Putamen (tissue), 1 donor: ENCODE measurements at regions not wholly inside any gene's neighbourhood (a gene's known extent, or its start where the extent isn't known, plus 50 kb on each side); places are given as distances from the start of the nearest gene placed in this dataset.

Experiments used
- DNase-seq: peaks from one replicate; pipeline ENCODE4 v3.0.0-alpha.2; 2016; ENCODE audit warnings: low spot score

DNA sequence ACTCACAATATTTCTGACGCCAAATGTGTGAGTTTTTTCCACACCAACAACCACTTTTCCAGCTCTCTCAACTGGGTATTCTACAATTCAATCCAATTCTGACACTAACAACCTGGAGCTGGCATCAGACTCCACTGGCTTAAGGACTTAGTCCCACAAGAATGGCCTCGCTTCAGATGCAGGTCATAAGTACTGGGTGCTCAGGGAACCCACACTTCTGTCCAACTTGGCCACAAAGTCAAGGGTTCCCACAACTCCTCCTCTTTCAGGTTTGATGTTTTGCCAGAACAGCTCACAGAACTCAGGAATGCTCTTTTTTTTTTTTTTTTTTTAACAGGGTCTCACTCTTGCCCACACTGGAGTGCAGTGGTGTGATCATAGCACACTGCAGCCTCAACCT lies 56.1 kb upstream of the TMC5 start:
- DNase-seq, result no peak

- peak; percentile 3 for DNase-seq
These were observed 53.9 kb upstream of the TMC5 start for GRCh38 chr16:19363740-19364139.

GRCh38 chr16:19365486-19365885 lies 52.2 kb upstream of the TMC5 start:
- no peak for DNase-seq

DNA sequence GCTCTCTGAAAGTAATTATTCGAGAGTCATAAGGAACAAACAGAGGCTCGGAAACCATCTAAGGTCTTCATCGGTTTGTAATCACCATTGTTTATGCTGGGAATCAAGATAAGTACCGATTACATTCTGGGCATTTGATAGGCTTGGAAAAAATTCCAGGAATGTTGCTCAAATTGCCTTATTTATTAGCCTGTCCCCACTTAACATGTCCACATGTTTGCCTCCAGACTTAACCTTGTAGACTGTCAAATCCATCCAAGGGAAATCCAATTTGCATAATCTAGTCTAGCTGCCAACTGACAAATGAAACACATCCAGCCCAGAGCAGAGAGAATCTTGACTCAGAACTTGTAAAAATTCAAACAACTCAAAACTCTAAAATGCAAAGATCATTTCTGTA lies 51.3 kb upstream of the TMC5 start:
- no peak for DNase-seq

- DNase-seq, result no peak
These were observed 50.3 kb upstream of the TMC5 start for GRCh38 chr16:19367335-19367734.
